ENCODE measurements at regions not wholly inside any gene's neighbourhood (a gene's known extent, or its start where the extent isn't known, plus 50 kb on each side); places are given as distances from the start of the nearest gene placed in this dataset.

- no peak for DNase-seq
Observed at GRCh38 chr2:67783026-67783425, 279.8 kb downstream of the C1D start.

- DNase-seq, result peak; percentile 21
Observed at GRCh38 chr2:67790622-67791021, 272.2 kb downstream of the C1D start.

DNA sequence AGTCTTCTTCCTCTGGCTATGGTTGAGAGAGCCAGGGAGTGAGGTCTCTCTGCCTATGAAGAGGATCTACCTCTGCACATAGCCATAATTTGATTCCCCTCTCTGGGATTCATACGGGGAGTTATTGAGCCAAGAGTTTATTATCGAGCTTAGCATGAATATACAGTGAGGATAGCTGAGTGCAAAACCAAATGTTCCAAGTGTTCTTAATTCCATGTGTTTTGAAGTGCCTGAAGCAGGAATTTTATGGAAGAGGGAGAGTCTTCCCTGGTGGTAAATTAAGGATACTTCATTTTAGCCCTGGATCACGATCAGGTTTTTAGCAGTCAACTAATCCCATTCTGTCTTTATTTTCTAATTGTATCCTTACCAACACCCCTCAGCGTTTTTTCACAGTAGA lies 270.6 kb downstream of the C1D start:
- DNase-seq, result no peak

- DNase-seq, result no peak
Observed at GRCh38 chr2:67792681-67793091, 270.1 kb downstream of the C1D start.

DNA sequence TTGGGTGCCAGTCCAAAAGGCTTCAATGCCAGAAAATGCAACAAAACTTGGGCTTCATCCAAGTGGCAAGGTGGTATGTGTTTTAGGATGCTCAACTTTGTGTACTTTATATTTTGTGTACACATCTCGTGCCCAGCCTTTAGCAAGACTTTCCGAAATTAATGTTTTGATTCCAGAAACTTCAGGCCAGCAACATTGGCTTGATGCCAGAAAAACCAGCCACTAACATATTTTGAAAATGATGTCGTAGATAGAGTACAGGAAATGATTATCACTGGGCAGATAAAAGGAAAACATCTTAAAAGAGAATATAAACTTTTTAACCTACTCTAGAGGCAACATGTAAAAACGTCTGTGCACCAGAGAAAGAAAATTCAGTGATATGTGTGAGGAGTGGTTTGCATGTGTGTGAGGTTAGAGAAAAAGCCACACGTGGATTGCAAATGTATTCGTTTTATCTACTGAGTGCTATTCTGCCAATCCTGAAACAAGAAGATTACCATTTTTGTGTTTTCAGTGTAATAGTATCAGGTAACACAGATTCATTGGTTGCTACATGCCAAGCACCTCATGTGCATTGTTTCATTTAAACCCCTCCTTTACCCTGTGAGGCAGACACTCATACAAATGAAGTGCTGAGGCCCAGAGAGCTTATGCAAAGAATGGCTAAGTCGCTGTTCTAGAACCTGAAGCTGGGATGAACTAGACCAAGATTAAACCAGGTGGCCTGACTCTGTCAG lies 264.8 kb downstream of the C1D start:
- DNase-seq, result no peak

- DNase-seq, result no peak
Observed at GRCh38 chr2:67798541-67799160, 264.2 kb downstream of the C1D start.

DNA sequence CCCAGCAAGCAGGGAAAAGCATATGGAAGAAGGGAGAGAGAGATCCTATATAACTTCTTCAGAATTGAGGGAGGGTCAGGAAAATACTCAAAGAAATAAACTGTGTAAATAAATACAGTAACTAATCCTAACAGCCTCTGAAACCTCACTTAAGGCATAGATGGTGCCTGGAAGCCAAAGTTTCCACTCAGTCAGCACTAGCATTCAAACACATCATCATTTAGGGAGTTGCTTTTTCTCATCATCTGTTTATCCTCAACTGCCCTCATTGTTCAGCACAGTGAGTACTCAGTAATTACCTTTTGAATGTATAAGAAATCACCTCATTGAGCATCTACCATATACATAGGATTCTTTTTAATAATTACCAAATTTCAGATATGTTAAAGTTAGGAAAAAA lies 262.9 kb downstream of the C1D start:
- no peak for DNase-seq

DNA sequence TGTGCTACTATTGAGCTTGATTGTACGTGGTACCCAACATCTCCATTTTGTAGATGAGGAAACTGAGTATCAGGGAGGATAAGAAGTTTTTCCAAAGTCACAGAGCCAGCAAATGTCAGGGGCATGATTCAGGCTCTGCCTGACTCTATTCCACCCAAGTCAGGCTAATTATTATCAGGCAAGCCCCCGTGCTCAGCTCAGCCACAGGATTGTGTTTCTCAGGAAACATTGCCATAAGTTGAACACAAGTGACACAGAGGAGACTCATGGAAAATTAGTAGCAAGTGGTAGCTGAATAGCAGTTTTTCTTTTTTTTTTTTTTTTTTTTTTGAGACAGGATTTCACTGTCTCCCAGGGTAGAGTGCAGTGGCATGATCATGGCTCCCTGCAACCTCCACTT lies 260.5 kb downstream of the C1D start:
- DNase-seq, result no peak

GRCh38 chr2:67802824-67803223 lies 260.0 kb downstream of the C1D start:
- DNase-seq, result no peak

- DNase-seq, result no peak
Observed at GRCh38 chr2:67806816-67807215, 256.0 kb downstream of the C1D start.

GRCh38 chr2:67808112-67808511 lies 254.7 kb downstream of the C1D start:
- DNase-seq, result no peak

- DNase-seq, result no peak
Observed at GRCh38 chr2:67812682-67813081, 250.1 kb downstream of the C1D start.

DNA sequence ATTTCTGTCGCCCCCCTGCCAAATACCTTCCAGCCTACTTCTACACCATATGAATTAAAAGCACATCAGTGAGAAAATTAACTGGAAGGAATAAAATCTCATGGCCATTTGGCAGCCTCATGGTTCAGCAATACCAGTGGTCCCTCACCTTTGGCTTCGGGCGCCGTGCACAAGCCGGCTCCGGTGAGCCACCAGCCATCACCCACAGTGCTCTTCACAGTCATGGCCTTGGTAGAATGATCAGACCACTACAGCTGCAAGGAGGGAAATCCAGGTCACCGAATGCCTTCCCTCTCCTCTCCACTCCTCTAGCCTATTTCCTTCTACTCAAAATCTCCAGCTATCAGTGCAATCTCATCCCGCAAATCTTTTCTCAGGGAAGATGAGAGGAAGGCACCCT lies 239.1 kb downstream of the C1D start:
- DNase-seq, result no peak

DNA sequence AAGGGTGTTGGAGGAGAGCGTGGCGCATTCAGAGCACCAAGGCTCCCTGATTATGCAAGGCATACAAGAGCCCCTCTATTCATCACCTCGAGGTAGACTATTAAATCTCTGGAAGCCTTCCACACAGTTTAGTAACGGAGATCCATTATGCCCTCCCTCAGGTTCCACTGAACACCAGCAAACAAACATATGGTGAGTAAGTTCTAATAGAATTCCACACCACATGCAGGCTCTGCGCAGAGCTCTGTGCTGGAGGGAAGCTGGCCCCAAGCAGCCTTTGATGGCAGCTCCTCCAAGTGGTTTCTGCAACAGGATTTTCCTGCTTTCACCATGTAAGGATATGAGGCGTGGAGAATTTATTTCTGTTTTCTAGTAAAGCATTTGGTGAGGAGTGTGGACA lies 238.6 kb downstream of the C1D start:
- no peak for DNase-seq

- no peak for DNase-seq
Observed at GRCh38 chr2:67825476-67825875, 237.3 kb downstream of the C1D start.

- DNase-seq, result no peak
Observed at GRCh38 chr2:67828066-67828465, 234.7 kb downstream of the C1D start.

DNA sequence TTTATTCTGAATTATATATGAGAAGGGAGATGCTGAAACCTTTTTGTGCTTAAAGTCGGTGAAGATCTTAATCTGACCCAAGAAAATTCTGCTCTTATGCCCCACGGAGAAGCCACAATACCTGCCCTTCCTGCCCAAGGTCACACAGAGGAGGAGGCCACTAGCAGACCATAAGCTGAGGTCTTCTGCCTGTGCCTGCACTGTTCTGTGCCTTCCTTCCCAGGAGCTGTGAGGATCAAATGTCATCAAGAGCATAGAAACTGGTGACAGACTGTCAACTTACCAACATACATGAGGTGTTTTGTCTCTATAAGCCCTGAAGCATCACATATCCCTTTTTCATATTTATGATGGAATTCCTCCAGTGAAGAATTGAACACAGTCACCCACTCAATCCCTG lies 233.3 kb downstream of the C1D start:
- no peak for DNase-seq

DNA sequence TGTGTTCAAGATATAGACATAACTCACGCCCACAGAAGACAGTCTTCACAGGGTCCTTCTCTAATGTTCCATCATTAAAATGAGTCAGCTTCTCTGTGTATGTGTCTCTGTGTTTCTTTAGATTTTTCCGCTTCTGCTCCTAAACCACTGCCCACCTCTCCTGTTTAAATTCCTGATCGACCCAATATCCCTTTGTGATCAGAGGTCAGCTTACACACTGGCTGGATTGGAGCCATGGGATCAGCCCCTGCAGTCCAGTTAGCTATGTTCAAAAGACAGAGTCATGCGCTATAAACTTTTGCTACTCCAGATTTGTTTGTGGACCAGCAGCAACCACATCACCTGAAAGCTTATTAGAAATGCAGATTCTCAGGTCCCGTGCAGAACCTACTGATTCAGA lies 229.2 kb downstream of the C1D start:
- no peak for DNase-seq

DNA sequence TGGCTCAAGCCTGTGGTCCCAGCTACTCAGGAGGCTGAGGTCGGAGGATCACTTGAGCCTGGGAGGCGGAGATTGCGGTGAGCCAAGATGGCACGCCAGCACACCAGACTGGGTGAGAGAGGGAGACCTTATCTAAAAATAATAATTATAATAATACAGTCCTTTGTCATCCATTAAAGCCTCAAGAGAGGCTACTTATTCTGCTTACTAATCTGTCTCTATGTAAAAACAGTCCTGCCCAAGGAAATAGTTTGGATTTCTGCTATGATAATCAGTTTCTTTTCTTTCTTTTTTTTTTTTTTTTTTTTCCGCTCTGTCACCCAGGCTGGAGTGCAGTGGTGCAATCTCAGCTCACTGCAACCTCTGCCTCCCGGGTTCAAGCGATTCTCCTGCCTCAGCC lies 228.3 kb downstream of the C1D start:
- DNase-seq, result no peak

- DNase-seq, result no peak
Observed at GRCh38 chr2:67835266-67835665, 227.5 kb downstream of the C1D start.

GRCh38 chr2:67836866-67837265 lies 225.9 kb downstream of the C1D start:
- DNase-seq, result no peak

DNA sequence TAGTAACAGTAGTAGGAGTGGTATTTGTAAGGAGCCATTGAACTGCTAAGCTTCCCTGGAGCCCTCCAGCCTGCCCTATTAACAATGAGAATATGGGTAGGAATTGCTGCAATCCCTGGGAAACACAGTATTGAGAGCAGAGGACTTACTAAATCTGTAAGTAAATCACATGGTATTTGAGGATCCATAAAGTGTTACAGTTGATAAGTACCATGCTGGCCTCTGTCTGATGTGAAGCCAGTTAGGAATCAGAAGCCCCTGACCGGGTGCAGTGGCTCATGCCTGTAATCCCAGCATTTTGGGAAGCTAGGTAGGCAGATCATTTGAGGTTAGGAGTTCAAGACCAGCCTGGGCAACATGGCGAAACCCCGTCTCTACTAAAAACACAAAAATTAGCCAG lies 224.6 kb downstream of the C1D start:
- DNase-seq, result no peak

DNA sequence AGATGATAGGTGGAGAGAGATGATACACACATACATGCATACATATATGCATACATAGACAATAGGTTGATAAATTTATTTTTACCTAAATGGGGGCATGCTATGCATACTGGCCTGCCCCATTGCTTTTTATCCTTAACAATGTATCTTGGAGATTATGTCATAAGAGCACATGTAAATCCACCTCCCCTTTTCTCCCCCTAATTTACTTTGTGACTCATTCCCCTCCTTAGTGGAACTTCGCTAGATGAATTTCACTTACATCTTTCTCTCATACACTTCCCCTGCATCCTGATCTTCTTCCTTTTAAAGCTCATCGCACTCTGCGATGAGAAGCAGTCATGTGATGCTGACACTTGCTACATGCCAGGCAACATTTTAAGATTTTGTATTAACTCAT lies 223.6 kb downstream of the C1D start:
- DNase-seq, result no peak

DNA sequence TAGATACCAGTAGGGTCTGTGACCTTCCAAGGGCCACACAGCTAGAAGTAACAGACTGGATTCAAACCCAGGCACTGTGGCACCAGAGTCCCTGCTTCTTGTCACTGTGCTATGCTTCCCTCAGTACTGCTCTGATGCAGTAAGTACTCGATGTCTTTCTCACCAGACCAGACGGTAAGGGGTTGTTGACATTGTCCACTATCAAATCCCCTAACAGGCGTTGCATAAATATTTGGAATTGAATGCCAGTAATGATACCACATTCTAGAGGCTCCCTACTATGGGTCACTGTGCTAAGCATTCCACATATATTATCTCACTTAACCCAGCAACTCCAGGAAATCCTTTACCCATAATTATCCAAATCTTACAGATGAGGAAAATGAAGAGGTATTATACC lies 223.1 kb downstream of the C1D start:
- DNase-seq, result no peak

GRCh38 chr2:67840460-67841068 lies 222.2 kb downstream of the C1D start:
- DNase-seq, result no peak

Data from T1000 (cell line).